ENCODE measurements at regions not wholly inside any gene's neighbourhood (a gene's known extent, or its start where the extent isn't known, plus 50 kb on each side); places are given as distances from the start of the nearest gene placed in this dataset.
A peak's percentile ranks its signal among the peaks of the same experiment; 100 is the strongest.

DNA sequence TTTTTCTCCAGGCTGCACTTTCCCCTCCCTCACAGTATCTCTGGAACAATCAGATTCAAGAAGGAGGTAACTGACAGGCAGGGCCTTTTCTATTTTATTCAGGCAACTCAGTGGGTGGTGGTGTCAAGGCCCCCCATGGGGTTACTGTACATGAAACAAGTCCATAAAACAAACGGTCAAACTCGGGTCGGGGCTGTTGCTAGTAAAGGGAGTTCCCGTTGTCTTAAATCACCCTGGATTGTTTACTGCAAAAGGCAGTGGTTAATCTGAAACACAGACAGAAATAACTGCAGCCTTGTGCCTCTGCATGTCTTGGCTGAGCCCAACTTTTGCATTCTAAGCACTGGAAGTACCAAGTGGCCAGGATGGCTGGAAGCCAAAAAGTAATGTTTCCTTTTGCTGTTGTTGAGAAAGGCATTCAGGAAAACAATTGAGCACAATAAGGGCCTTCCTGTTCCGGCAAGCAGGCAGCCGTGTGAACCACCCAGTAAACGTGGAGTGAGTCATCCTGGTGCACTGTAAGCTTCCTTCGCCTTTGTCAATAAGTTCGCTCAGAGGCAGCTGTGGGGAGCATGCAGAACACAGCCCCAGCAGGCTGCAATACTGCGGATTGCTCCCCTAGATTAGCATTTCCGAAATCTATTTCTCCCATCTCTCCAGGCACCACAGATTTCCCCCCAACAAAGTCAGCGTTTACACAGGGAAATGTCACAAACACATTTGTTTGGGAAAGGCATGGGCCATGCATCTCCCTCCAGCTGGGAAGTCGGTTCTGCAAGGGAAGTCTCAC lies 149.6 kb downstream of the IRS1 start:
- peak; percentile 61 to 90 (median 83) for DNase-seq
- Histone ChIP-seq H3K9me3 (replicated peaks in 1 of 3) (peaks cover 0 to 4% (median 0%) of the 10 kb centered on the region in 3 donors), H3K4me1 (replicated peaks in 1 of 2) (peaks cover 9 to 29% of the 10 kb centered on the region in 2 donors), H3K27me3 (no peaks in the 10 kb centered on the region), H3K27ac (peak overlapping the region in 4 of 5 donors; percentile 33 to 81 (median 52)), H3K4me3 (no peak overlapping the region), H3K36me3 (replicated peaks in 1 of 2) (no peaks in the 10 kb centered on the region)
- WGBS, 4 donors = 14 to 17% (median 16%) methylated on average over 13 of the region's 13 CpGs
- intact Hi-C loops (cut with DNase I) = loop anchor here in 1 of 2 donors (10.0 kb wide), 1 partner anchor 145 kb away; the partner anchor contains the start of gene IRS1
- TF ChIP-seq, protein P1, sequence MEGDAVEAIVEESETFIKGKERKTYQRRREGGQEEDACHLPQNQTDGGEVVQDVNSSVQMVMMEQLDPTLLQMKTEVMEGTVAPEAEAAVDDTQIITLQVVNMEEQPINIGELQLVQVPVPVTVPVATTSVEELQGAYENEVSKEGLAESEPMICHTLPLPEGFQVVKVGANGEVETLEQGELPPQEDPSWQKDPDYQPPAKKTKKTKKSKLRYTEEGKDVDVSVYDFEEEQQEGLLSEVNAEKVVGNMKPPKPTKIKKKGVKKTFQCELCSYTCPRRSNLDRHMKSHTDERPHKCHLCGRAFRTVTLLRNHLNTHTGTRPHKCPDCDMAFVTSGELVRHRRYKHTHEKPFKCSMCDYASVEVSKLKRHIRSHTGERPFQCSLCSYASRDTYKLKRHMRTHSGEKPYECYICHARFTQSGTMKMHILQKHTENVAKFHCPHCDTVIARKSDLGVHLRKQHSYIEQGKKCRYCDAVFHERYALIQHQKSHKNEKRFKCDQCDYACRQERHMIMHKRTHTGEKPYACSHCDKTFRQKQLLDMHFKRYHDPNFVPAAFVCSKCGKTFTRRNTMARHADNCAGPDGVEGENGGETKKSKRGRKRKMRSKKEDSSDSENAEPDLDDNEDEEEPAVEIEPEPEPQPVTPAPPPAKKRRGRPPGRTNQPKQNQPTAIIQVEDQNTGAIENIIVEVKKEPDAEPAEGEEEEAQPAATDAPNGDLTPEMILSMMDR (IDR thresholded peaks at IDR 0.05) = no peak
- peak in 1 of 2 donors; percentile 33 for TF ChIP-seq POLR2A (IDR thresholded peaks at IDR 0.05)

DNA sequence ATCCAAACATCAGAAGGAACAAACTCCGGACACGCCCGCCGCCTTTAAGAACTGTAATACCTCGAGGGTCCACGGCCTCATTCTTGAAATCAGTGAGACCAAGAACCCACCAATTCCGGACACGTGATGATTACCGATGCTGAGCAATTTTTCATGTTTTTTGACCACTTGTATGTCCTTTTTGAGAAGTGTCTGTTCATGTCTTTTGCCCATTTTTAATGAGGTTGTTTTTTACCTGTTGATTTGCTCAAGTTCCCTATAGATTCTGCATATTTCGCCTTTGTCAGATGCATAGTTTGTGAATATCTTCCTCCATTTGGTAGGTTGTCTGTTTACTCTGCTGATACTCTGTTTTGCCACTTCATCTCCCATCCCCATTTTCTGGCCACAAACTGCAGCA lies 150.4 kb downstream of the IRS1 start:
- no peak overlapping the region for H3K4me3 ChIP-seq
- H3K27ac ChIP-seq = peak overlapping the region in 1 of 5 donors; percentile 59
- peaks cover 9 to 29% of the 10 kb centered on the region in 2 donors for H3K4me1 ChIP-seq (replicated peaks in 1 of 2)
- 96 to 99% (median 97%) methylated on average over 10 of the region's 10 CpGs for WGBS, 4 donors
- no peak for DNase-seq
- TF ChIP-seq, protein P1 (IDR thresholded peaks at IDR 0.05) = no peak
- TF ChIP-seq POLR2A (IDR thresholded peaks at IDR 0.05) = no peak
- H3K36me3 ChIP-seq (replicated peaks in 1 of 2) = no peaks in the 10 kb centered on the region
- H3K27me3 ChIP-seq = no peaks in the 10 kb centered on the region
- intact Hi-C loops (cut with DNase I) = no loop called here
- peaks cover 0 to 4% (median 0%) of the 10 kb centered on the region in 3 donors for H3K9me3 ChIP-seq (replicated peaks in 1 of 3)

DNA sequence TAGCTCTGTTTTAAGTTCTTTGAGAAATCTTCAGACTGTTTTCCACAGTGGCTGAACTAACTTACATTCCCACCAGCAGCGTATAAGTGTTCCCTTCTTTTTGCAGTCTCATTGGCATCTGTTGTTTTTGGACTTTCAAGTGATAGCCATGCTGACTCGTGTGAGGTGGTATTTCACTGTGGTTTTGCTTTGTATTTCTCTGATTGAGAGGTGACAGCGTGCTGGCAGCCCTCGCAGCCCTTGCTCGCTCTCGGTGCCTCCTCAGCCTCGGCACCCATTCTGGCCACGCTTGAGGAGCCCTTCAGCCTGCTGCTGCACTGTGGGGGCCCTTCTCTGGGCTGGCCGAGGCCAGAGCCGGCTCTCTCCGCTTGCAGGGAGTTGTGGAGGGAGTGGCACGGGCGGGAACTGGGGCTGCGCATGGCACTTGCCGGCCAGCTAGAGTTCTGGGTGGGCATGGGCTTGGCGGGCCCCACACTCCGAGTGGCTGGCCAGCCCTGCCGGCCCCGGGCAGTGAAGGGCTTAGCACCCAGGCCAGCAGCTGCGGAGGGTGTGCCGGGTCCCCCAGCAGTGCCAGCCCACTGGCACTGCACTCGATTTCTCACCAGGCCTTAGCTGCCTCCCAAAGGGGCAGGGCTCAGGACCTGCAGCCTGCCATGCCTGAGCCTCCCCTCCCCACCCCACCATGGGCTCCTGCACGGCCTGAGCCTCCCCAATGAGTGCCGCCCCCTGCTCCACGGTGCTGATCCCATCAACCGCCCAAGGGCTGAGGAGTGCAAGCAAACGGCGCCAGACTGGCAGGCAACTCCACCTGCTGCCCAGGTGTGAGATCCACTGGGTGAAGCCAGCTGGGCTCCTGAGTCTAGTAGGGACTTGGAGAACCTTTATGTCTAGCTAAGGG lies 151.8 kb downstream of the IRS1 start:
- TF ChIP-seq, protein P1 (IDR thresholded peaks at IDR 0.05) = no peak
- TF ChIP-seq POLR2A (IDR thresholded peaks at IDR 0.05) = no peak
- no peak overlapping the region for H3K27ac ChIP-seq
- no peaks in the 10 kb centered on the region for H3K27me3 ChIP-seq
- H3K36me3 ChIP-seq (replicated peaks in 1 of 2) = no peaks in the 10 kb centered on the region
- peaks cover 9 to 29% of the 10 kb centered on the region in 2 donors for H3K4me1 ChIP-seq (replicated peaks in 1 of 2)
- H3K4me3 ChIP-seq = no peak overlapping the region
- intact Hi-C loops (cut with DNase I) = no loop called here
- WGBS, 4 donors = 80 to 93% (median 86%) methylated on average over 7 to 28 of the region's 28 CpGs
- peaks cover 0 to 4% (median 0%) of the 10 kb centered on the region in 3 donors for H3K9me3 ChIP-seq (replicated peaks in 1 of 3)
- DNase-seq = no peak

DNA sequence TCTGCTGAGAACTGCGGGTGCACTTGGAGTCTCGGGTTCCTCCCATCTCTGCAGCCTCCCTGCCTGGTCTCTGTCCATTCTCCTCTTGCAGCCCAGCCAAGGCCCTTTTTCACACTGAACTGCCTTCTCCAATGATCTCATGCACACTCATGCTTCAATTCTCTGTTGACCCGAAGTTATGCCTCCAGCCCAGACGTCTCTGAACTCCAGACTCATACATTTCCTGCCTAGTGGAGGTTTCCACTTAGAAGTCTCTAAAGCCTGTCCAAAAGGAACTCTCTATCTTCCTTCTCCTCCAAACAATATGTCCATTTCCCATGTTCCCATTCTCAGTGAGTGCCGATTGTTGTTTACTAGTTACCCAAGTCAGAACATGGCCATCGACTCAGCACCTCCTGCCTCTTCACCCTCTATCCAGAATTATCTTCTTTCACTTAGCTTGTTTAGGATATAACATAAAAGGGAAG lies 155.2 kb downstream of the IRS1 start:
- peak in 1 of 7 donors; percentile 25 for DNase-seq
- Histone ChIP-seq H3K36me3 (replicated peaks in 1 of 2) (no peaks in the 10 kb centered on the region), H3K4me1 (replicated peaks in 1 of 2) (no peaks in the 10 kb centered on the region), H3K4me3 (no peak overlapping the region), H3K27me3 (no peaks in the 10 kb centered on the region), H3K27ac (no peak overlapping the region), H3K9me3 (replicated peaks in 1 of 3) (peaks cover 0 to 4% (median 0%) of the 10 kb centered on the region in 3 donors)
- intact Hi-C loops (cut with DNase I) = no loop called here
- TF ChIP-seq, protein P1 (IDR thresholded peaks at IDR 0.05) = no peak
- TF ChIP-seq POLR2A (IDR thresholded peaks at IDR 0.05) = no peak
- WGBS, 4 donors = 54 to 65% (median 61%) methylated on average over 6 of the region's 6 CpGs
